ENCODE measurements at regions not wholly inside any gene's neighbourhood (a gene's known extent, or its start where the extent isn't known, plus 50 kb on each side); places are given as distances from the start of the nearest gene placed in this dataset.

GRCh38 chr22:25399649-25400151, 164.8 kb upstream of the GRK3 start:
- no peak overlapping the region for H3K27ac ChIP-seq
- no peak overlapping the region for H3K4me3 ChIP-seq
- no peak for DNase-seq (ENCODE audit: low spot score)
- TF ChIP-seq CTCF (IDR thresholded peaks at IDR 0.05) = no peak
- no peaks in the 10 kb centered on the region for H3K27me3 ChIP-seq
- no peaks in the 10 kb centered on the region for H3K36me3 ChIP-seq
- peaks cover 0 to 44% of the 10 kb centered on the region in 2 donors for H3K4me1 ChIP-seq
- no peaks in the 10 kb centered on the region for H3K9me3 ChIP-seq

- peaks cover 0 to 51% of the 10 kb centered on the region in 2 donors for H3K4me1 ChIP-seq
- no peak overlapping the region for H3K4me3 ChIP-seq
- H3K27me3 ChIP-seq = no peaks in the 10 kb centered on the region
- no peak for TF ChIP-seq CTCF (IDR thresholded peaks at IDR 0.05)
- H3K27ac ChIP-seq = peak overlapping the region; percentile 83 to 89
- DNase-seq (ENCODE audit: low spot score) = no peak
- no peaks in the 10 kb centered on the region for H3K36me3 ChIP-seq
- no peaks in the 10 kb centered on the region for H3K9me3 ChIP-seq
These were observed 162.3 kb upstream of the GRK3 start for GRCh38 chr22:25402160-25402500.

- TF ChIP-seq CTCF (IDR thresholded peaks at IDR 0.05) = no peak
- Histone ChIP-seq H3K4me1 (peaks cover 0 to 51% of the 10 kb centered on the region in 2 donors), H3K27me3 (no peaks in the 10 kb centered on the region), H3K4me3 (peak overlapping the region in 1 of 2 donors; percentile 80), H3K27ac (peak overlapping the region; percentile 83 to 89), H3K36me3 (no peaks in the 10 kb centered on the region), H3K9me3 (no peaks in the 10 kb centered on the region)
- DNase-seq (ENCODE audit: low spot score) = no peak
These were observed 161.8 kb upstream of the GRK3 start for GRCh38 chr22:25402501-25403283.

- no peaks in the 10 kb centered on the region for H3K9me3 ChIP-seq
- H3K27me3 ChIP-seq = no peaks in the 10 kb centered on the region
- peaks cover 0 to 51% of the 10 kb centered on the region in 2 donors for H3K4me1 ChIP-seq
- no peaks in the 10 kb centered on the region for H3K36me3 ChIP-seq
- no peak for DNase-seq (ENCODE audit: low spot score)
- H3K27ac ChIP-seq = peak overlapping the region; percentile 83 to 89
- no peak for TF ChIP-seq CTCF (IDR thresholded peaks at IDR 0.05)
- peak overlapping the region in 1 of 2 donors; percentile 80 for H3K4me3 ChIP-seq
These were observed 161.1 kb upstream of the GRK3 start for GRCh38 chr22:25403284-25403810.

GRCh38 chr22:25403811-25404471, 160.5 kb upstream of the GRK3 start:
- TF ChIP-seq CTCF (IDR thresholded peaks at IDR 0.05) = no peak
- H3K27ac ChIP-seq = peak overlapping the region; percentile 83 to 89
- H3K4me1 ChIP-seq = peaks cover 0 to 51% of the 10 kb centered on the region in 2 donors
- H3K36me3 ChIP-seq = no peaks in the 10 kb centered on the region
- H3K9me3 ChIP-seq = no peaks in the 10 kb centered on the region
- H3K4me3 ChIP-seq = peak overlapping the region; percentile 67 to 80
- no peak for DNase-seq (ENCODE audit: low spot score)
- no peaks in the 10 kb centered on the region for H3K27me3 ChIP-seq

Data from right atrium auricular region (tissue), 2 donors.